Colon (tissue), 2 donors: ENCODE measurements at regions not wholly inside any gene's neighbourhood (a gene's known extent, or its start where the extent isn't known, plus 50 kb on each side); places are given as distances from the start of the nearest gene placed in this dataset.

Experiments used
- FAIRE-seq: peaks from 2 replicates; lab custom pipeline; 2012; peaks lifted over from hg19 to GRCh38; lab: Jason Lieb, UNC
- donor health status: control.
- donor health status: control.

- FAIRE-seq, result no peak
These were observed 64.0 kb upstream of the FERD3L start for GRCh38 chr7:19209166-19209696.

GRCh38 chr7:19206721-19207120, 61.5 kb upstream of the FERD3L start:
- FAIRE-seq, result no peak

DNA sequence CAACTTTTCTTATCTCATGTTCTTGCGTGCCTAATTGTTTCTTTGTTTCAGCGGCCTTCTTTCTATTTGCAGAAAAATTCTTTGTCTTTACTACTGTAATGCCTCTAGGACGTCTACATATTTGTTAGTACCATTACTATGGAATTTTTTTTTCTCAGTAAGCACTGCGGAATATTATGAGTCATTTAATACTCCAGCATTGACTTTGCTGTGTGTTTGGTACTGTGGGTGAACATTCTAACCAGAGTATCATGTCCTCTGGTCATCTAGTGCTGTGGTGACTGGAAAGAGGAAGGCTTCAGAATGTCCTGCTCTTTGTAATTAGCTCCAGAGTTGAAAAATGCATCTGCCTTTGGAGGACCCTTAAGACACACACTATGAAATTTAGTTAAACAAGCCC, 58.5 kb upstream of the FERD3L start:
- FAIRE-seq, result no peak

- FAIRE-seq, result no peak
These were observed 57.4 kb upstream of the FERD3L start for GRCh38 chr7:19202599-19202998.
